ENCODE measurements at regions not wholly inside any gene's neighbourhood (a gene's known extent, or its start where the extent isn't known, plus 50 kb on each side); places are given as distances from the start of the nearest gene placed in this dataset.

DNA sequence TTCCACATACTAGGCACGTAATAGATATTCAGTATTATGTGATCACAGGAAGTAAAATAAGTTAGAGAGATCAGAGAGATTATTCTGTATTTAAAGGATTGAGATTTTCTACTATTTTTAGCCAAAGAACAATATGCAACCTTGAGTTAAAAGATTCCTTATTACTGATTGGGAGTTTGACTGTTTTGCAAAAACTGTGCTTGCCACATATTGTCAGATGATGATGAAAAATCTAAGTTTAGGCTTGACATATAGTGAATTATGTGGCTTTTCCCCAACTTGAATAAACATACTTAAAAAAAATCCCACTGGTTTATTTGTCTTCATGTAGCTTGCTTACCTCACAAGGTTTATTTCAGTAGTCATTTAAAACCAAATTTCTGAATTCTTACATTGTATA lies 194.4 kb downstream of the KCNRG start:
- TF ChIP-seq, protein P1, sequence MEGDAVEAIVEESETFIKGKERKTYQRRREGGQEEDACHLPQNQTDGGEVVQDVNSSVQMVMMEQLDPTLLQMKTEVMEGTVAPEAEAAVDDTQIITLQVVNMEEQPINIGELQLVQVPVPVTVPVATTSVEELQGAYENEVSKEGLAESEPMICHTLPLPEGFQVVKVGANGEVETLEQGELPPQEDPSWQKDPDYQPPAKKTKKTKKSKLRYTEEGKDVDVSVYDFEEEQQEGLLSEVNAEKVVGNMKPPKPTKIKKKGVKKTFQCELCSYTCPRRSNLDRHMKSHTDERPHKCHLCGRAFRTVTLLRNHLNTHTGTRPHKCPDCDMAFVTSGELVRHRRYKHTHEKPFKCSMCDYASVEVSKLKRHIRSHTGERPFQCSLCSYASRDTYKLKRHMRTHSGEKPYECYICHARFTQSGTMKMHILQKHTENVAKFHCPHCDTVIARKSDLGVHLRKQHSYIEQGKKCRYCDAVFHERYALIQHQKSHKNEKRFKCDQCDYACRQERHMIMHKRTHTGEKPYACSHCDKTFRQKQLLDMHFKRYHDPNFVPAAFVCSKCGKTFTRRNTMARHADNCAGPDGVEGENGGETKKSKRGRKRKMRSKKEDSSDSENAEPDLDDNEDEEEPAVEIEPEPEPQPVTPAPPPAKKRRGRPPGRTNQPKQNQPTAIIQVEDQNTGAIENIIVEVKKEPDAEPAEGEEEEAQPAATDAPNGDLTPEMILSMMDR (IDR thresholded peaks at IDR 0.05; ENCODE audit: low read depth, low read length) = no peak
- no peak for TF ChIP-seq POLR2A (IDR thresholded peaks at IDR 0.05; ENCODE audit: extremely low read depth, insufficient read length)
